ENCODE measurements at regions not wholly inside any gene's neighbourhood (a gene's known extent, or its start where the extent isn't known, plus 50 kb on each side); places are given as distances from the start of the nearest gene placed in this dataset.

DNA sequence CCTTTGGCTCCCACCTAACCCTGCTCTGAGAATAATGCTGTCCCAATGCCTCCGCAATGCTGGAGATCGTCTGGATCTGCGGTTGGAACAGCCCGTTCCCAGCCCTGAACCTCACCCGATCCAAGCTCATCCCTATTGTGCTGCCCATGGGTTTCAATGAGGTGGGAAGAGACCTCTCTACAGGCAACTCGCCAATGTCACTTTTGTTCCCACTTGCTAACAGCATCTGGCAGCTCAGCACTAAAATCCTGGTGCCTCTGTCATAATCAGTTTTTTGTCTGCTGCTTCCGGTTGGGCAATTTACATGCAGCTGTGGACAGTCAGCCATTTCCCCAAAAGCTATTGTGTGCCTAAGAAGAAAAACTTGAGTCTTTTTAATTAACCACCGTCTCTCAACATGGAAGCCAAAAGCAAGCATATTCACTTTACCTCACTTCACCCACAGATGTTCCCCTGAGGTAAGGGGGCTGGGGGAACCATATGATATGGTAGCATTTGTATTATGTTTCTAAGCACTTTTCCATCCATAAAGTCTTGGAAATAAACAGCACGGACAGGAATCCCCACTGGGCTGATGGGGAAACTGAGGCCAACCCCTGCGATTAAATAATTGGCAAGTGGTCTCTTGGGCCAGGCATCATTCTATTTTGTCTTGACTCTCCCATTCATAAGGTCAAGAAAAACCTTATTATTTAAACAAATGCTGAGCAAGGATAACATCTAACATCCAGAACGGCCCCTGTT lies 159.2 kb upstream of the CDH5 start:
- TF ChIP-seq EZH2 (IDR thresholded peaks at IDR 0.05) (no peak), POLR2AphosphoS5 (IDR thresholded peaks at IDR 0.05; ENCODE audit: borderline replicate concordance, low read depth, low read length) (no peak), FOXP2 (optimal IDR thresholded peaks at IDR 0.05; ENCODE audit: control extremely low read depth, extremely low read length, insufficient read depth) (no peak)
- Histone ChIP-seq H3K36me3 (ENCODE audit: insufficient read depth, low read length) (no peaks in the 10 kb centered on the region), H3K9ac (ENCODE audit: insufficient read length) (no peak overlapping the region), H3K27ac (no peak overlapping the region), H3K4me3 (no peak overlapping the region), H3K9me3 (ENCODE audit: low read depth, low read length) (no peaks in the 10 kb centered on the region)
- DNase-seq (ENCODE audit: low read depth, low spot score) = no peak

DNA sequence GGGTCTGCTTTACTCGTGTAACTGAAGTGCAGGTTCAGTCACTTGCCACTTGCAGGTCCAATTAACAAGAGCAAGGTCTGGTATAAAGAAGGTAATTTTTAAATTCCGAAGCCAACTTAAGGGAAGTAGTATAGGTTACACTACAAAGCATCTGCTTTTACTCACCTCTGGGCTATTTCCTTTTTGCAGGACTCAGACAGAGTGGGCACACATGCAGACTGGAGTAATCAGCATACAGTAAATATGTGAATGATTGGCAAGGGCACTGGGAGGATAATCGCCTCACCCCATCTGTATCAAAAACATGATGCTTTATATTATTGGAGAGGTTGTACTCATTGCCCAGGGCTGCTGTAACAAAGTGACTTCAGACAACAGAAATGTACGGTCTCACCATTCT lies 160.1 kb upstream of the CDH5 start:
- H3K27ac ChIP-seq = no peak overlapping the region
- no peak overlapping the region for H3K9ac ChIP-seq (ENCODE audit: insufficient read length)
- H3K36me3 ChIP-seq (ENCODE audit: insufficient read depth, low read length) = no peaks in the 10 kb centered on the region

DNA sequence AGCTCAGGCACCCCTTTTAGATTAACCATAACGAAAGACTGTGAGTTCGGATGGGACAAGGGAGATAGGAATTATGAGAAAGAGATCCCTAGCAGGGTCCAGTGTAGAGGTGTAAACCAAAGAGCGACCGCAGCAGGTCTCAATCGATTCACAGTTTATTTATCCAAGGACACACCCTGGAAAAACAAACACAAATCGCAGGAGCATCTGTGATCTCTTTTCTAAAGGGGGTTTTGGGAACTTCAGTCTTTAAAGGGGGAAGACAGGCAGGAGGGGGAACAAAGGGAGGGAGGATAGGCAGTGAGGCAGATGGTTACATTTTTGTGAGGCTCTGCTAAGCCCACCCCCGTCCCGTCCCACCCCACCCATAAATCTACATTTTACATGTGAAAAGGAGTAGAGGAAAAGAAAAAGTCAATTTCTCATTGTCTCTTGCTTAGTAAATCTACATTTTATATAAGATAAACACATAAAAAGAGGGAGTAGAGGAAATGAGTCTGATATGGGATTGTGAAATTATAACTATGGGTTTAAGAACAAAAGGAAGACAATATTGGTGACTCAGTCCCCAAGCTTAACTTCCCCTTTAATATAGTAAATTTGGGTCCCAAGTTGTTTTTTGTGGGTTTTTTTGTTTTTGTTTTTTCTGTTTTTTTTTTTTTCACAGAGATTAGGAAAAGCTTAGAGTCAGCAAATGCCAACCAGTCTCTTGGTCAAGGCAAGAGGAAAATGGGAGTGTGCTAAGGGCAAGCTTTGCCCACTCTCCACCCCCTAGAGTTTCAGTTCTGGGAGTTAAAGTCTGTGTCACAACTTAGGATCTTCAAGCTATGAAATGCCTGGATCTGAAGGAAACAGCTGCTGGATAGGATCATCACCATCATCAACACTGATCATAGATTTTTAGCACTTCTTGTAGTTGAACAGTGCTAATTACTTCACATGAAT lies 160.9 kb upstream of the CDH5 start:
- TF ChIP-seq FOXP2 (optimal IDR thresholded peaks at IDR 0.05; ENCODE audit: control extremely low read depth, extremely low read length, insufficient read depth) (no peak), POLR2AphosphoS5 (IDR thresholded peaks at IDR 0.05; ENCODE audit: borderline replicate concordance, low read depth, low read length) (no peak), EZH2 (IDR thresholded peaks at IDR 0.05) (no peak)
- H3K27ac ChIP-seq = no peak overlapping the region
- H3K36me3 ChIP-seq (ENCODE audit: insufficient read depth, low read length) = no peaks in the 10 kb centered on the region
- no peak for DNase-seq (ENCODE audit: low read depth, low spot score)
- no peak overlapping the region for H3K4me3 ChIP-seq
- no peaks in the 10 kb centered on the region for H3K9me3 ChIP-seq (ENCODE audit: low read depth, low read length)
- H3K9ac ChIP-seq (ENCODE audit: insufficient read length) = no peak overlapping the region

More for the DNA sequence above, 160.1 kb upstream of the CDH5 start:
- H3K9me3 ChIP-seq (ENCODE audit: low read depth, low read length) = no peaks in the 10 kb centered on the region
- no peak for TF ChIP-seq POLR2AphosphoS5 (IDR thresholded peaks at IDR 0.05; ENCODE audit: borderline replicate concordance, low read depth, low read length)
- TF ChIP-seq EZH2 (IDR thresholded peaks at IDR 0.05) = no peak
- no peak for TF ChIP-seq FOXP2 (optimal IDR thresholded peaks at IDR 0.05; ENCODE audit: control extremely low read depth, extremely low read length, insufficient read depth)
- H3K4me3 ChIP-seq = no peak overlapping the region
- DNase-seq (ENCODE audit: low read depth, low spot score) = no peak

DNA sequence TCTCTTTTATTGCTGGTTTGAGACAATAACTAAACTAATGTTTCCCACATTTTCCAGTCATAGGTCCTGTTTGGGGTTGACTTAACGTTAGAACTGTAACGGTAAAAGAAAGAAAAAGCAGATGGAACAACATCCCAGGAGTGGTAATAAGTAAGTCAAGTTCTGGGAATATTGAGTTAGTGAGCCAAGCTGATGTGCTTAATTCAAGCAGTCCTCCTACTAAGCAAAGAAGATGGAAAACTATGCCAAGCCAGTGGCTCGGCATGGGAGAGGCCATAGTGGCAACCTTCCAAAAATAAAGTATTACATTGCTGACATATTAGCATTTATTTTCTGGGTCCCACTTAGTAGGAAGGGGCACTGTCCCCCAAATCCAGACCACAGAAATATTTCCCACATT lies 161.7 kb upstream of the CDH5 start:
- H3K27ac ChIP-seq = no peak overlapping the region
- no peak for DNase-seq (ENCODE audit: low read depth, low spot score)
- no peak for TF ChIP-seq EZH2 (IDR thresholded peaks at IDR 0.05)
- H3K9ac ChIP-seq (ENCODE audit: insufficient read length) = no peak overlapping the region
- H3K4me3 ChIP-seq = no peak overlapping the region
- no peaks in the 10 kb centered on the region for H3K36me3 ChIP-seq (ENCODE audit: insufficient read depth, low read length)
- no peaks in the 10 kb centered on the region for H3K9me3 ChIP-seq (ENCODE audit: low read depth, low read length)

DNA sequence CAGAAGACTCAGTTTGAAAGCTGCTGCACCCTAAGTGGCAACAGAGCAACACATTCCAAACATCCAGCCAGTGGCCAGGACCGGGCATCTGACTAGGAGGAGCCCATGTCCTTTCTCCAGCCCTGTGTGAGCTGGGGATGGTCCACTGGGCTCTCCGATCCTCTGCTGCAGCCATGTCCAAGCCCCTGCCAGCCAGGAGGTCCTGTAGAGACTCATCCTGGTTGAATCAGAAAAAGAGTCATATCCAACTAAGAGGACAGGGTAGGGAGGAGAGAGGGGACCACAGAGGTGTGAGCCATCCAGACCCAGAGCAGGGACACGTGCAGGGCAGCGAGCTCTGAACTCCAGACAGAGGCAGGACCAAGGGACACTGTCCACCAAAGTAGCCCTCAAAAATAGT lies 163.0 kb upstream of the CDH5 start:
- Histone ChIP-seq H3K9ac (ENCODE audit: insufficient read length) (no peak overlapping the region), H3K9me3 (ENCODE audit: low read depth, low read length) (no peaks in the 10 kb centered on the region), H3K4me3 (no peak overlapping the region), H3K27ac (no peak overlapping the region), H3K36me3 (ENCODE audit: insufficient read depth, low read length) (no peaks in the 10 kb centered on the region)
- DNase-seq (ENCODE audit: low read depth, low spot score) = no peak
- TF ChIP-seq FOXP2 (optimal IDR thresholded peaks at IDR 0.05; ENCODE audit: control extremely low read depth, extremely low read length, insufficient read depth) (no peak), EZH2 (IDR thresholded peaks at IDR 0.05) (no peak), POLR2AphosphoS5 (IDR thresholded peaks at IDR 0.05; ENCODE audit: borderline replicate concordance, low read depth, low read length) (no peak)

DNA sequence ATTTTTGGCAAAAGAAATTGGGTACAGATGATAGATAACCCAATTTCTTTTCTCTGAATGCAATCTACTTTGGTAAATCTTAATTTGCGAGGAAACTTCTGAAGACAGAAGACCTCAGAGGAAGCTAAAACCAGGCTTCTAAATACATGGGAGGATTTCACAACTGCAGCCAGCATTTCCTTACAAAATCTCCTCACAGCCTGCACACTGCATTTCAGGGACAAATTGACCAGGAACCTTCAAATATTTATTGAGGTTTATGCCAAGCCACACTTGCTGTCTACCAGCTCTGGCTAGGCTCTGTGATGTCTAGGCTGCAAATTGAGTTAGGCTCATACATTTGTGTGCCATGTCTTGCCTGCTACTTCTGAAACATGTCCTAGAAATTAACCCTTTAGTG lies 167.3 kb upstream of the CDH5 start:
- TF ChIP-seq POLR2AphosphoS5 (IDR thresholded peaks at IDR 0.05; ENCODE audit: borderline replicate concordance, low read depth, low read length) (no peak), FOXP2 (optimal IDR thresholded peaks at IDR 0.05; ENCODE audit: control extremely low read depth, extremely low read length, insufficient read depth) (no peak), EZH2 (IDR thresholded peaks at IDR 0.05) (no peak)
- Histone ChIP-seq H3K9ac (ENCODE audit: insufficient read length) (no peak overlapping the region), H3K9me3 (ENCODE audit: low read depth, low read length) (no peaks in the 10 kb centered on the region), H3K4me3 (no peak overlapping the region), H3K36me3 (ENCODE audit: insufficient read depth, low read length) (no peaks in the 10 kb centered on the region), H3K27ac (no peak overlapping the region)
- no peak for DNase-seq (ENCODE audit: low read depth, low spot score)

DNA sequence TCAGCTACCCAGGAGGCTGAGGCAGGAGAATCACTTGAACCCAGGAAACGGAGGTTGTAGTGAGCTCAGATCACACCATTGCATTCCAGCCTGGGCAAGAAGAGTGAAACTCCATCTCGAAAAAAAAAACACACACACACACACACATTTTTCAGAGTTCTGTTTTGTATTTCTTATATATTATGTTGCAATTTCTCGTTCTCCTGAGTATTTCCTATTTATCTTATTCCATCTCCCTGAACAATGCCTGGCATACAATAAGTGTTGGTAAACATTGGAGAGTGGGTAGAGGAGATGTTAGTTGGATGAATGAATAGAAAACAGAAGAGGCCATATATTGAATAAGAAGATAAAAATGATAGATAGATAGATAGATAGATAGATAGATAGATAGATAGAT lies 167.8 kb upstream of the CDH5 start:
- H3K4me3 ChIP-seq = no peak overlapping the region
- no peak overlapping the region for H3K27ac ChIP-seq
- DNase-seq (ENCODE audit: low read depth, low spot score) = no peak
- H3K9me3 ChIP-seq (ENCODE audit: low read depth, low read length) = no peaks in the 10 kb centered on the region
- no peak overlapping the region for H3K9ac ChIP-seq (ENCODE audit: insufficient read length)
- no peaks in the 10 kb centered on the region for H3K36me3 ChIP-seq (ENCODE audit: insufficient read depth, low read length)
- no peak for TF ChIP-seq POLR2AphosphoS5 (IDR thresholded peaks at IDR 0.05; ENCODE audit: borderline replicate concordance, low read depth, low read length)
- no peak for TF ChIP-seq FOXP2 (optimal IDR thresholded peaks at IDR 0.05; ENCODE audit: control extremely low read depth, extremely low read length, insufficient read depth)
- no peak for TF ChIP-seq EZH2 (IDR thresholded peaks at IDR 0.05)

DNA sequence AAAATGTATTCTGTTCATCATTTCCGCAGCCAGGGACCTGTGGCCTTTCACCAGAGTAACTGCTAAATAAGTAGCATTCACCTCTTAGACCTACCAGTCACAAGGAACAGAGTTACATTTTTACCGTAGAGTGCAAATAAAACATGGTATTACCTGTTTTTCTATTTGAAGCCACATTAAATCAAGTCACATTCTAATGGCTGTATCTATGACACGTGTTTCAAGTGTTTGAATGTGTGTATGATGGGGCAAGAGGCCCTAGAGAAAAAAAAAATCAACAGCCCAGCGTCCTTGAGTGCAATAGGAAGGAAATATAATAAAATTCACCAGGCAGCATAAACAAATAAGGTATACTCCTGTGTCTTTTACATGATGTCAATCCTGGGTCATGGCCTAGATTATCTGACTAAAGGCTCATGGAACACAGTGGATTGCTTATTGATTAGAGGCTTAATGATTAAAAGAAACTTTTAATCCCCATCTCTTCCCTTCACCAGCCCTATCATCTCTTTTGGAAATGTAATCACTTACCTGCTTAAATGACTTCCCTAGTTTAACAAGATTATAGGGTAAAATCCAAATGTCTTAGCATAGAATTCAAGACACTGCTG lies 168.7 kb upstream of the CDH5 start:
- no peak for TF ChIP-seq POLR2AphosphoS5 (IDR thresholded peaks at IDR 0.05; ENCODE audit: borderline replicate concordance, low read depth, low read length)
- no peak overlapping the region for H3K4me3 ChIP-seq
- H3K9me3 ChIP-seq (ENCODE audit: low read depth, low read length) = no peaks in the 10 kb centered on the region
- no peak overlapping the region for H3K27ac ChIP-seq
- no peak for DNase-seq (ENCODE audit: low read depth, low spot score)
- H3K36me3 ChIP-seq (ENCODE audit: insufficient read depth, low read length) = no peaks in the 10 kb centered on the region
- H3K9ac ChIP-seq (ENCODE audit: insufficient read length) = no peak overlapping the region
